Neuron (in vitro differentiated cells): ENCODE measurements at regions not wholly inside any gene's neighbourhood (a gene's known extent, or its start where the extent isn't known, plus 50 kb on each side); places are given as distances from the start of the nearest gene placed in this dataset.

Experiments used
- H2AFZ ChIP-seq: one replicate; pipeline ENCODE4 v1.6.1; 2013; ENCODE audit warnings: low read depth, mild to moderate bottlenecking, inconsistent platforms, low read length, moderate library complexity
- H3K27me3 ChIP-seq: one replicate; pipeline ENCODE4 v1.6.1; 2013; ENCODE audit warnings: low read length; ENCODE audit not compliant: insufficient read depth
- H3K36me3 ChIP-seq: one replicate; pipeline ENCODE4 v1.6.1; 2013; ENCODE audit warnings: low read length; ENCODE audit not compliant: insufficient read depth
- H3K4me1 ChIP-seq: one replicate; pipeline ENCODE4 v1.6.1; 2013; ENCODE audit warnings: low read length; ENCODE audit not compliant: insufficient read depth
- H3K4me3 ChIP-seq: 2 replicates; pipeline ENCODE4 v1.5.1; 2013; ENCODE audit warnings: mild to moderate bottlenecking, low read length, moderate library complexity
- H3K9me3 ChIP-seq: one replicate; pipeline ENCODE4 v1.6.1; 2013; ENCODE audit warnings: low read length

DNA sequence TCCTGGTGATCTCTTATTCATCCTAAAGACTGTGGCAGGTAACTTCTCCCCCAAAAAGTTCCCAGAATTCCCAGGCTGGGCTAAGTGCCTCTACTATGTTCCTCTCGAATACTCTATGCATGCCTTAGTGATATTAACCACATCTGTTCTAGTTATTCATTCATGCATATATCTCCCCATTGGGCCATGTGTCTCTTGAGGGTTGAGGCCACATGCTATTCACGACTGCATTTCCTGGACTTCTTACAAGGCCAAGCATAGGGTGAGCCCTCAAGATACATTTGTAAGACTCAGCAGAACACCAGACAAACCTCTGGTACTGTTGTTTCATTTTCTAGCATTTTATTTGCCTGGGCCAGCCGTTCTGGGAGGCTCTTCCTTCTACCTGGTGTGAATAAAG lies 117.0 kb downstream of the EN1 start:
- H3K9me3 ChIP-seq = no peaks in the 10 kb centered on the region
- no peaks in the 10 kb centered on the region for H3K4me1 ChIP-seq
- H3K36me3 ChIP-seq = no peaks in the 10 kb centered on the region
- H2AFZ ChIP-seq = no peak overlapping the region
- H3K27me3 ChIP-seq = no peaks in the 10 kb centered on the region
- H3K4me3 ChIP-seq = no peak overlapping the region

DNA sequence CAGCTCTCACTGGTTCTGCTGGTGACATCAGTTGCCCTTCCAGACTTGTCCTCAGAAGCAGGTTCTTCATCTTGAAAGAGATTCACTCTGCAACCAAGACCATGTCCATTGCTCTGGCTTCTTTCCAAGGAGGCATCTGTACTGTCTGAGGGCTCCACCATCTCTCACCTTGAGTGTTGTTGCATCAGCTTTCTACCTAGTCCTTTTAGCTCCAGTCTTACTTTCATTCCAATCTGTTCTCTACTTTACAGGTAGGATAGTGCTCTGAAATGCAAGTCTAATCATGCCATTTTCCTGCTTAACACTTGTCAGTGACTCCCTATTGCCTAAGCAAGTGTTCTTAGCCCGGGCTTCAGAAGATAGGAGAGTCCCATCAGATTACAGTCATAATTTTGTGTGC lies 117.7 kb downstream of the EN1 start:
- Histone ChIP-seq H3K4me1 (no peaks in the 10 kb centered on the region), H3K36me3 (no peaks in the 10 kb centered on the region), H3K9me3 (no peaks in the 10 kb centered on the region), H2AFZ (no peak overlapping the region), H3K27me3 (no peaks in the 10 kb centered on the region), H3K4me3 (no peak overlapping the region)

DNA sequence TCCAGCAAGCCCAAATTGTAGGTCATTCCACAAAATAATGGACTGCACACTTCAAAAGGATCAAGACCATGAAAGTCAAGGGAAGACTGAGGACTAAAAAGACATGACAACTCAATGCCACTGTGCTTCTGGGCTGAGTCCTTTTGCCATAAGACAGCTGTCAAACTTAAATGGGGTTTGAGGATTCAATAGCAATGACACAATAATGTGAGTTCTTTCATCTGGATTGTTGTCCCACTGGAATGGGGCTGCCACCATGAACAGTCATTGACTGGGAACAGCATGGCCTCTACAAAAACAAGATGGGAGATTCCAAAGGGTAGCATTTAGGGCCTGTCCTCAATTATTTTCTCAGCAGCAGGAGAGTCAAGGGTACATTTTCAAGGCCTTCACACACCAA lies 118.5 kb downstream of the EN1 start:
- H3K9me3 ChIP-seq = no peaks in the 10 kb centered on the region

DNA sequence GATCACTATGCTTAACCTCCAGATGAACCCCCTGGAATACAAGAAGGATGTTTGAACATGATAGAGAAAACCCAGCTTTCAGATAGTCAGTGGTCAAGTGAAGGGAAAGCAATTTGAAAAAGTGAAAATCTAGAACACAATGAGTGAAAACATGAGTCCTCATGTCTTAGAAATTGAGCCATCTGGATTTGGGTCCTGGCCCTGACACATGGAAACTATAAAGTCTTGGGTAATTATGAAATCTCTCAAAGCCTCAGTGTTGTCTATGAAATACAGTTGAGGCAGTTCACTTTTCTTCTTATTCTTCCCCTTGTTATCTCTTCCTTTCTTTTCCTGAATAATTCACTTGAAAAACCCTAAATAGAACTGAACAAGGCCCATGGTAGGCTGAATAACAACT lies 120.6 kb downstream of the EN1 start:
- Histone ChIP-seq H3K4me3 (no peak overlapping the region), H3K4me1 (no peaks in the 10 kb centered on the region), H3K9me3 (no peaks in the 10 kb centered on the region), H3K27me3 (no peaks in the 10 kb centered on the region), H2AFZ (no peak overlapping the region), H3K36me3 (no peaks in the 10 kb centered on the region)

More for the DNA sequence above, 118.5 kb downstream of the EN1 start:
- Histone ChIP-seq H3K27me3 (no peaks in the 10 kb centered on the region), H3K4me3 (no peak overlapping the region), H3K36me3 (no peaks in the 10 kb centered on the region), H2AFZ (no peak overlapping the region), H3K4me1 (no peaks in the 10 kb centered on the region)

DNA sequence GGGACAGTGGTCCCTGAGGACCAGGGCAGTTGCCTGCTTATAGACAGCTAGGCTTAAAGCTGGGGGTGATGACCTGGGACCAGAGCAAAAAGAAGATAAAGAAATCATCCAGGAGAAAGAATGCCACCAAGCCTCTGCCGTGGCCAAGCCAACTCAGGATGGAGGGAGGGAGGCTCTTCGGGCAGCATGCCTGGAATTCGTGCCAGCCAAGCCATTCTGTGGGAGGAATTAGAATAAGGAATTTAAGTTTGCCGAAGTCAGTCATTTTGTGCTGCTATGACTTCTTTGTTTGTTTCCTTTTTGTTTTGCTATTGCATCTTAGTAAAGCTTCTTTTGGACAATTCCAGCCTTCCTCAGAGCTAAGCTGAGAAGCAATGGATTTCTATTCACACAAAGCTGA lies 124.1 kb downstream of the EN1 start:
- Histone ChIP-seq H3K36me3 (no peaks in the 10 kb centered on the region), H3K4me1 (no peaks in the 10 kb centered on the region), H3K27me3 (no peaks in the 10 kb centered on the region), H3K4me3 (no peak overlapping the region), H3K9me3 (no peaks in the 10 kb centered on the region), H2AFZ (no peak overlapping the region)

DNA sequence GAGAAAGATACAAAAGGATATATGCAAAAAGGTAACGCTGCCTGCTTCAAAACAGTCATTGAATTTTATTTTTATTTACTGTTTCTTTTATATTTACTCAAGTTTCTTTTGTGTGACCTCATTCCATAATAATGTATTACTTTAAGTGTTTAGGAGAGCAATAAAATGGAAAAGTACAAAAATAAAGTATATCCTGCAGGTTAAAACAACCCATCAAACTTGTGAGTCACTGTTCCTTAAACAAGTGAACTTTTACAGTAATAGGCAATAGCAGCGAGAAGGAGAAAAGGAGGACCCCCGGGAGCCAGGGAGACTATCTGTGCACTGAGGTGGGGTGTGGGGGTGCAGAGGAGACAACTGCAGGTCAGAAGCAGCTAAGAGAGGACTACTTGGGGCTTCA lies 124.5 kb downstream of the EN1 start:
- H3K36me3 ChIP-seq = no peaks in the 10 kb centered on the region
- no peaks in the 10 kb centered on the region for H3K4me1 ChIP-seq
- H3K4me3 ChIP-seq = no peak overlapping the region
- H2AFZ ChIP-seq = no peak overlapping the region
- H3K9me3 ChIP-seq = no peaks in the 10 kb centered on the region
- H3K27me3 ChIP-seq = no peaks in the 10 kb centered on the region

DNA sequence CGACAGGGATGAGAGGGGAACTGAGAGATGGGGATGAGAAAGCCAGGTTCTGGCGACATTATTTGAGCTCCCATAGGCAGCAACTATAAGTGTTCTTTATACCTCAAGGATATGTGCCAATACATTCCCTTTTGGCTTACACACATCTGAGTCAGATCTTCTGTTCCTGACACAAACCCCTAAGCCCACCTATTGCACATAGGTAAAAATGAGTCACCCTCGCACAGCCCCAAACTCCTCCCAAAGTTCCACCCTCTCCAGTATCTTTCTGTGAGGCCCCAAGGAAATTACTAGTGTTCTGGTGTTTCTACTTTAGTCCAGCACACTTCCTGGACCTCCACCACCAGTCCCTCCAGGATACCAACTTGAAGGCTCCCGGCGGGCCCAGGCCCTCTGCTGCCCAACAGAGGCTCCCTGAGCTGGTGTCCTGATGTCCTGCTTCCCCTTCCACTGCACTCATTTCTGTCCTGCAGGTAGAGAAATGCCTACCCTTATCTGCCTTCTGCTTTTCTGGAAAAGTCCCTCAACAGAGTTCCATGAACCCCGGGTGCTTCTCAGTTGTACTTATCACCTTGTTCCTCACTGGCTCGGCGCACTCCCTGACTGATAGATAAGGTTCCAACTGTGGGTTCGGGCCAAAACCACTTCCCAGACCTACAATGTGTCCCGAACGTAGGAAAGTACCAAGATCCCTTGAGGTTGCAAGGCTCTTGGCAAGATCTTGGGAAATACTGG lies 125.5 kb downstream of the EN1 start:
- H3K9me3 ChIP-seq = no peaks in the 10 kb centered on the region
- no peak overlapping the region for H3K4me3 ChIP-seq
- H3K27me3 ChIP-seq = no peaks in the 10 kb centered on the region
- no peaks in the 10 kb centered on the region for H3K36me3 ChIP-seq
- no peaks in the 10 kb centered on the region for H3K4me1 ChIP-seq
- no peak overlapping the region for H2AFZ ChIP-seq

DNA sequence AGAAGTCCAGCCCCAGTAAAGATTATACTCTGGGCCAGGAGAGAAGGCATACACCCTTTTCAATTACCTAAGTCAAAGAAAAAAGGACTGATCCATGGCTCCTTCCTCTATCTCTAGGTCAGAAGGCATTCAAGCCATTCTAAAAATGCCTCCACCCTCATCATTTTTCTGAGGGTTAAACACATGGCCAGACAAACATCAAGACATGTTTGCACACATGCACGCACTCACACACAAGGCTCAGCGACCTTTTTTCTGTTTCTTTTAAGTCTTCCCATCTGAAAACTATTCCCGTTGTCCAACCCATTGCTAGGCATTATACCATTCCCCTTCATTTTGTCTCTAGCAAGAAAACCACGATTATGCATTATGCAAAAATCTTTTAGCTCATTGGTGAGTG lies 126.6 kb downstream of the EN1 start:
- Histone ChIP-seq H3K9me3 (no peaks in the 10 kb centered on the region), H3K27me3 (no peaks in the 10 kb centered on the region), H3K36me3 (no peaks in the 10 kb centered on the region), H3K4me3 (no peak overlapping the region), H3K4me1 (no peaks in the 10 kb centered on the region), H2AFZ (no peak overlapping the region)

DNA sequence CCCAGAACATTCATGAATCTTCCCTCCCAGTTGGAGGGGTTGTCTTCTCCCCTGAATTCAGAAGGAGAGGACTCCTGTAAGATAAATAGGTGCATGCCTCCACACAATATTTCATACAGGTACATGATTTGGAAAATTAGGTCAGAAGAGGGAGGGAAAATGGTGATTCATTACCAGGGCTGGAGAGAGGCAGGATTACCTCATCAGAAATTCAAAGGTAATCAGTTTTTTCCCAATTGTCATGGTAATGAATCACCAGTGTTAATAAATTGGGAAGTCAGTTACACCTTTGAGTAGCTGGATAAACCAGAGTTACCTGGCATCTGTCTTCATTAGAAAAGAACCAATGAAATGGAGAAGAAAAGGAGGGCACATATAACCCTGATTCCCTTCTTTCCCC lies 128.5 kb downstream of the EN1 start:
- H3K36me3 ChIP-seq = no peaks in the 10 kb centered on the region
- no peak overlapping the region for H2AFZ ChIP-seq
- no peaks in the 10 kb centered on the region for H3K4me1 ChIP-seq
- H3K4me3 ChIP-seq = no peak overlapping the region
- no peaks in the 10 kb centered on the region for H3K9me3 ChIP-seq
- no peaks in the 10 kb centered on the region for H3K27me3 ChIP-seq

DNA sequence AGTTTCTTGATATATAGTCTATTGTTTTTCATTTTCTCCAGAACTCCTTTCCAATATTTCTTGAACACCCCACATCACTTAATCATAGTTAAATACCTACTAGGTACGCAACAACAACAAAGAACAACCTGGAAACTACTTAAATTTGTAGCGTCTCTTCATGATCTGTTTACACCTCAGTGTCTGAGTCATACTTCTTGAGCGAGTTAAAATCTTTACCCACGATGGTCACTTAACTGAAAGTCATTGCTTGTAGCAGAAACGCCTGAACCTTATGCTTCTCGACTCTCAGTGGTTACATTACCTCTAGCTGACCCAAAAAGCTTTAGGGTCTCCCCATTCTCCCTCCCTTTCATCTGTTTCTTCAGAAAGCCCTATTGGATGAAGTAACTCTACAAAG lies 131.3 kb downstream of the EN1 start:
- H3K9me3 ChIP-seq = no peaks in the 10 kb centered on the region
- H3K4me1 ChIP-seq = no peaks in the 10 kb centered on the region
- H3K4me3 ChIP-seq = no peak overlapping the region
- H3K27me3 ChIP-seq = no peaks in the 10 kb centered on the region
- no peak overlapping the region for H2AFZ ChIP-seq
- no peaks in the 10 kb centered on the region for H3K36me3 ChIP-seq

DNA sequence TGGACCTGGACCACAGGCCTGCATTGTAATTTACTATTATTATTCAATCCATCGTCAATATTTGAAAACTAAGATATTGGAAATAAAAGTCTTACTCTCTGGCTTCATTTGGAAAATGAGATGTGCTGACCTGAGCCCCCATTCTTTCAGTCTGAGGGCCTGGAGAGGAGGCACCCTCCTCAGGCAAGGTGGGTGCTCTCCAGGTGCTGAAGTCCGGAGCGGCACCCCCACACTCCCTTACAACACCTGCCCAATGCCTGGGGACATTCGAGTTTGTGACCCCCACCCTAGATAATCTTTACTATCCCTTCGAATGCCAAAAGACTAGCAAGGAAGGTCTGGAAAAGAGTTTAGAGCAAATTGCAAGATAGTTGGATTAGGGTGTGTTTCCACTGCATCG lies 133.3 kb downstream of the EN1 start:
- Histone ChIP-seq H3K4me3 (no peak overlapping the region), H3K36me3 (no peaks in the 10 kb centered on the region), H3K27me3 (no peaks in the 10 kb centered on the region), H3K9me3 (no peaks in the 10 kb centered on the region), H3K4me1 (no peaks in the 10 kb centered on the region), H2AFZ (no peak overlapping the region)

DNA sequence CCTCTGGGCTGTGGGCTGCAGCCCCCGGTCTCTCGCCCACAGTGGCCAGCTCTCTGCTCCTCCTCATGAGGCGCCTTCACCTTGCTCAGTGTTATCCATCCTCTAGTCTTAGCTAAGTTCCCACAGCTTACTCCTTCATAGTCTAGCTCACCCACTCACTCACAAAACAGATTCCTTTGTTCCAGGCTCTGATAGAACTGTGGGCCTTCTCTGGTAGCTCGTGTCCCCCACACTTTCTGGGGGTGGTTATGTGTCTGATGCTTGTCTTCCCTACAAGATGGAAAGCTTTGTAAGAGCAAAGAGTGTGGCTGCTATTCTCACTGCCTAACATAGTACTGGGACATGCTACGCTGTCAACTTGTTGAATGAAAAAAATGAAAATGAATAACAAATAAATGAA lies 135.8 kb downstream of the EN1 start:
- no peak overlapping the region for H2AFZ ChIP-seq
- H3K27me3 ChIP-seq = no peaks in the 10 kb centered on the region
- no peaks in the 10 kb centered on the region for H3K4me1 ChIP-seq
- no peaks in the 10 kb centered on the region for H3K9me3 ChIP-seq
- no peaks in the 10 kb centered on the region for H3K36me3 ChIP-seq
- H3K4me3 ChIP-seq = no peak overlapping the region

DNA sequence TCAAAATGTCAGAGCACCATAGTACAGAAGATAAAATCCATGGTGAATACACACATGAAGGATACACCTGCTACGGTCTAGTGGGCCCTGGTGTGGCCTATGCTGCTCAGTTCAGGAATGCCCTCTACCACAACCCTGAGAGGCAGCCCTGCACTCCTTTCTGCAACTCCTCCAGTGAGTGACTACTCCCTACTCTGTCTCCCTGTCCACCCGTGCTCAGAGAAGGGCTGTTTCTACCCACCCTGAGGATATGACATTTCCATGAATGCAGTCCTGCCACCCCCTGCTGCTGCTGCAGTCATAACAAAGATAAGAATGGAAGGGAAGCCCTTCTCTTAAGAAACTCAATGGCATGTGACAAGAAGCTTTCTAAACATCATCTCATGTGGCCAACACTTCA lies 137.0 kb downstream of the EN1 start:
- Histone ChIP-seq H3K27me3 (no peaks in the 10 kb centered on the region), H3K36me3 (no peaks in the 10 kb centered on the region), H3K4me3 (no peak overlapping the region), H3K4me1 (no peaks in the 10 kb centered on the region), H2AFZ (no peak overlapping the region), H3K9me3 (no peaks in the 10 kb centered on the region)

DNA sequence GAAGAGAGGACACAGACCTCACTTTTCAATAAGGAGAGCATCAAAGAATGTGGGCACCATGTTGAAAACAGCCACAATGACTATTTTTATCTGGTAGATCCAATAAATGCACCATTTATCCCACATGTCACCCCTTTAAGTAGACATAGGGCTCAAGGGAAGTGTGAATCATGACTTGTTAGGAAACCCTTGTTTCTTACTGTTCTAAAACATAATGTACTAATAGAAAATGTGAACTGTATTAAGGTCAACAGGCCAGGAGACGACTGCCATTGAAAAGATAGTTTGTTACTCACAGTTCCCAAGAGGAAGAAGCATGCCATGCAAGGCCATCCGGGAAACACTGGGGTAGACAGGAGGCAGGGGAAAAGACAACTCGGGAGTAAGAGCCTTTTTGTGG lies 137.7 kb downstream of the EN1 start:
- Histone ChIP-seq H2AFZ (no peak overlapping the region), H3K4me3 (no peak overlapping the region), H3K36me3 (no peaks in the 10 kb centered on the region), H3K9me3 (no peaks in the 10 kb centered on the region), H3K27me3 (no peaks in the 10 kb centered on the region), H3K4me1 (no peaks in the 10 kb centered on the region)
